Stomach (tissue), 8 donors: ENCODE measurements at regions not wholly inside any gene's neighbourhood (a gene's known extent, or its start where the extent isn't known, plus 50 kb on each side); places are given as distances from the start of the nearest gene placed in this dataset.

Experiments used
- DNase-seq, 2 donors: peaks; one replicate each; pipeline versions ENCODE4 v3.0.0 to v3.0.0-alpha.2; 2013 to 2019
- H3K27ac ChIP-seq, 5 donors: fragments of 200-600 bp in 4 of 5; sonication (generic) in 4 of 5; one replicate each; pipeline ENCODE4 v1.5.1; 2013 to 2019; ENCODE audit warnings: mild to moderate bottlenecking in 1 of 5, moderate library complexity in 1 of 5
- H3K27me3 ChIP-seq, 3 donors: fragments of 200-600 bp; sonication (generic); one replicate each; pipeline ENCODE4 v1.5.1; 2017 to 2019; ENCODE audit warnings: mixed run types in 1 of 3
- H3K36me3 ChIP-seq, 4 donors: fragments of 200-600 bp; sonication (generic); 1 replicate in 3 of 4; 2 replicates in 1 of 4; pipeline ENCODE4 v1.5.1; 2016 to 2019
- H3K4me1 ChIP-seq, 4 donors: fragments of 200-600 bp; sonication (generic); one replicate each; pipeline ENCODE4 v1.5.1; 2016 to 2019
- H3K4me3 ChIP-seq, 4 donors: fragments of 200-600 bp; sonication (generic) in 3 of 4; one replicate each; pipeline ENCODE4 v1.5.1; 2016 to 2019; ENCODE audit warnings: mild to moderate bottlenecking in 1 of 4
- H3K9me3 ChIP-seq, 4 donors: fragments of 200-600 bp; sonication (generic); one replicate each; pipeline ENCODE4 v1.5.1; 2016 to 2019
- CTCF ChIP-seq, 7 experiments: fragments of 450-650 bp in 4 of 7; fragments of 200-600 bp in 3 of 7; sonication (generic) in 3 of 7; IDR thresholded peaks; one replicate each; pipeline ENCODE4 v1.5.1; 2016 to 2019; ENCODE audit warnings: antibody characterized with exemption in 7 of 7, control low read depth in 2 of 7, mild to moderate bottlenecking in 1 of 7
- EP300 ChIP-seq: sonication (generic); formaldehyde crosslinking; IDR thresholded peaks from one replicate; pipeline ENCODE4 v1.6.1; 2017; ENCODE audit warnings: antibody characterized with exemption
- POLR2A ChIP-seq, 4 donors: fragments of 450-650 bp; IDR thresholded peaks; one replicate each; pipeline ENCODE4 v1.6.1; 2016; ENCODE audit warnings: antibody characterized with exemption in 4 of 4, control low read depth in 2 of 4, mild to moderate bottlenecking in 1 of 4, moderate library complexity in 1 of 4
- POLR2AphosphoS5 ChIP-seq, 3 donors: sonication (generic); formaldehyde crosslinking; IDR thresholded peaks; one replicate each; pipeline ENCODE4 v1.6.1; 2016; ENCODE audit warnings: antibody characterized with exemption in 3 of 3
- WGBS, 5 donors: extraction: QIAGEN DNeasy Blood & Tissue Kit in 3 of 5; methylation state at CpG; one replicate each; pipeline versions ENCODE4 v1.1.5 to v1.1.7; 2013 to 2018; 5-methylcytosine and 5-hydroxymethylcytosine counted together
- intact Hi-C: fragments of 100-400 bp; cut with DNase I; formaldehyde crosslinking; loops from one replicate; pipeline ENCODE4 v1.15.1; 2023; ENCODE audit warnings: low total_unique reads
- donor health status: healthy with polysubstance abuse.
- donor health status: Bipolar disorder and iron deficiency.
- donor health status: healthy.

GRCh38 chr5:115435778-115436712 is 108.5 kb downstream of the FEM1C start:
- Histone ChIP-seq H3K27ac (no peak overlapping the region), H3K36me3 (no peaks in the 10 kb centered on the region), H3K4me3 (no peak overlapping the region), H3K27me3 (no peaks in the 10 kb centered on the region), H3K9me3 (peaks cover 0 to 17% (median 4%) of the 10 kb centered on the region in 4 donors), H3K4me1 (peaks cover 0 to 47% (median 20%) of the 10 kb centered on the region in 4 donors)
- intact Hi-C loops: no loop called here
- no peak for TF ChIP-seq POLR2AphosphoS5 (IDR thresholded peaks at IDR 0.05)
- DNase-seq: no peak
- WGBS, 5 donors: 59 to 68% (median 68%) methylated on average over 3 of the region's 3 CpGs

GRCh38 chr5:115435065-115435777 is 109.4 kb downstream of the FEM1C start:
- no peak overlapping the region for H3K27ac ChIP-seq
- intact Hi-C loops: no loop called here
- TF ChIP-seq POLR2A (IDR thresholded peaks at IDR 0.05) (no peak), CTCF (IDR thresholded peaks at IDR 0.05) (no peak), POLR2AphosphoS5 (IDR thresholded peaks at IDR 0.05) (no peak), EP300 (no peak)
- H3K27me3 ChIP-seq: no peaks in the 10 kb centered on the region
- H3K4me3 ChIP-seq: no peak overlapping the region
- WGBS, 5 donors: 73 to 84% (median 80%) methylated on average over 4 of the region's 4 CpGs
- peaks cover 0 to 12% (median 4%) of the 10 kb centered on the region in 4 donors for H3K9me3 ChIP-seq
- no peaks in the 10 kb centered on the region for H3K36me3 ChIP-seq
- peaks cover 0 to 56% (median 23%) of the 10 kb centered on the region in 4 donors for H3K4me1 ChIP-seq
- DNase-seq: no peak

- intact Hi-C loops: no loop called here
- TF ChIP-seq POLR2AphosphoS5 (IDR thresholded peaks at IDR 0.05): no peak
- TF ChIP-seq CTCF (IDR thresholded peaks at IDR 0.05): no peak
- no peak for TF ChIP-seq POLR2A (IDR thresholded peaks at IDR 0.05)
- no peak for TF ChIP-seq EP300
- no peak overlapping the region for H3K4me3 ChIP-seq
- no peaks in the 10 kb centered on the region for H3K36me3 ChIP-seq
- H3K27me3 ChIP-seq: no peaks in the 10 kb centered on the region
- H3K9me3 ChIP-seq: no peaks in the 10 kb centered on the region
- H3K4me1 ChIP-seq: peaks cover 9 to 69% (median 36%) of the 10 kb centered on the region in 4 donors
- no peak for DNase-seq
- H3K27ac ChIP-seq: no peak overlapping the region
Observed at GRCh38 chr5:115433918-115434317, 110.7 kb downstream of the FEM1C start.

- no peak for DNase-seq
- peak overlapping the region in 2 of 5 donors; percentile 4 to 9 for H3K27ac ChIP-seq
- no peaks in the 10 kb centered on the region for H3K9me3 ChIP-seq
- TF ChIP-seq CTCF (IDR thresholded peaks at IDR 0.05) (peak in 1 of 7 experiments; percentile 6), EP300 (no peak), POLR2AphosphoS5 (IDR thresholded peaks at IDR 0.05) (peak in 1 of 3 donors; percentile 45), POLR2A (IDR thresholded peaks at IDR 0.05) (no peak)
- H3K4me1 ChIP-seq: peaks cover 9 to 81% (median 42%) of the 10 kb centered on the region in 4 donors
- intact Hi-C loops: no loop called here
- no peaks in the 10 kb centered on the region for H3K27me3 ChIP-seq
- no peak overlapping the region for H3K4me3 ChIP-seq
- H3K36me3 ChIP-seq: no peaks in the 10 kb centered on the region
Observed at GRCh38 chr5:115432691-115433090, 111.9 kb downstream of the FEM1C start.
